H9 (cell line): ENCODE measurements at regions not wholly inside any gene's neighbourhood (a gene's known extent, or its start where the extent isn't known, plus 50 kb on each side); places are given as distances from the start of the nearest gene placed in this dataset.

Experiments used
- DNase-seq: peaks from one replicate; pipeline ENCODE4 v3.0.0-alpha.2; 2017
- H2AFZ ChIP-seq: one replicate; pipeline ENCODE4 v1.6.1; 2013; ENCODE audit warnings: mild to moderate bottlenecking, low read length, control low read depth, moderate library complexity
- H2AK5ac ChIP-seq: 2 replicates; pipeline ENCODE4 v1.6.1; 2013; ENCODE audit warnings: low read length, control low read depth, mixed read lengths; ENCODE audit not compliant: insufficient read length
- H2BK120ac ChIP-seq: one replicate; pipeline ENCODE4 v1.6.1; 2013; ENCODE audit warnings: low read depth, mild to moderate bottlenecking, low read length, control low read depth, inconsistent platforms; ENCODE audit not compliant: poor library complexity, severe bottlenecking
- H2BK12ac ChIP-seq: 2 replicates; pipeline ENCODE4 v1.6.1; 2013; ENCODE audit warnings: low read length, control low read depth, mixed read lengths, low read depth; ENCODE audit not compliant: insufficient read length
- H2BK15ac ChIP-seq: 2 replicates; pipeline ENCODE4 v1.6.1; 2013; ENCODE audit warnings: low read depth, low read length, control low read depth
- H2BK20ac ChIP-seq: one replicate; pipeline ENCODE4 v1.6.1; 2013; ENCODE audit warnings: low read depth, mild to moderate bottlenecking, low read length, control low read depth, inconsistent platforms; ENCODE audit not compliant: poor library complexity, severe bottlenecking
- H2BK5ac ChIP-seq: 2 replicates; pipeline ENCODE4 v1.6.1; 2013; ENCODE audit warnings: low read length, control low read depth, mixed read lengths; ENCODE audit not compliant: insufficient read length
- H3K14ac ChIP-seq: 2 replicates; pipeline ENCODE4 v1.6.1; 2013; ENCODE audit warnings: low read length, control low read depth; ENCODE audit not compliant: insufficient read depth
- H3K18ac ChIP-seq: 2 replicates; pipeline ENCODE4 v1.6.1; 2013; ENCODE audit warnings: low read depth, mild to moderate bottlenecking, mixed read lengths, low read length, control low read depth; ENCODE audit not compliant: insufficient read length
- H3K23ac ChIP-seq: 2 replicates; pipeline ENCODE4 v1.6.1; 2013; ENCODE audit warnings: low read length, control low read depth, mixed read lengths, low read depth; ENCODE audit not compliant: insufficient read length
- H3K23me2 ChIP-seq: 2 replicates; pipeline ENCODE4 v1.6.1; 2013; ENCODE audit warnings: low read depth, mild to moderate bottlenecking, mixed read lengths, low read length, control low read depth; ENCODE audit not compliant: insufficient read length, poor library complexity, severe bottlenecking
- H3K27ac ChIP-seq: 2 replicates; pipeline ENCODE4 v1.5.1; 2013; ENCODE audit warnings: low read length, control low read depth, mixed read lengths, low read depth; ENCODE audit not compliant: insufficient read length
- H3K27me3 ChIP-seq: 2 replicates; pipeline ENCODE4 v1.6.1; 2013; ENCODE audit warnings: low read length, control low read depth, inconsistent platforms; ENCODE audit not compliant: insufficient read depth
- H3K4ac ChIP-seq: 2 replicates; pipeline ENCODE4 v1.6.1; 2013; ENCODE audit warnings: low read depth, mild to moderate bottlenecking, control low read depth, inconsistent platforms, low read length, moderate library complexity
- H3K4me1 ChIP-seq: 2 replicates; pipeline ENCODE4 v1.6.1; 2013; ENCODE audit warnings: low read length, control low read depth, inconsistent platforms; ENCODE audit not compliant: insufficient read depth
- H3K4me2 ChIP-seq: 2 replicates; pipeline ENCODE4 v1.6.1; 2013; ENCODE audit warnings: low read length, control low read depth, mixed read lengths; ENCODE audit not compliant: insufficient read length, insufficient read depth
- H3K56ac ChIP-seq: 2 replicates; pipeline ENCODE4 v1.6.1; 2013; ENCODE audit warnings: low read depth, mild to moderate bottlenecking, mixed read lengths, low read length, control low read depth; ENCODE audit not compliant: insufficient read length
- H3K79me1 ChIP-seq: 2 replicates; pipeline ENCODE4 v1.6.1; 2013; ENCODE audit warnings: low read depth, mild to moderate bottlenecking, moderate library complexity, low read length, control low read depth, inconsistent platforms; ENCODE audit not compliant: insufficient read depth, poor library complexity, severe bottlenecking
- H3K79me2 ChIP-seq: 2 replicates; pipeline ENCODE4 v1.6.1; 2013; ENCODE audit warnings: low read length, control low read depth, inconsistent platforms; ENCODE audit not compliant: insufficient read depth
- H3K9ac ChIP-seq: 2 replicates; pipeline ENCODE4 v1.6.1; 2013; ENCODE audit warnings: low read length, control low read depth, mixed read lengths; ENCODE audit not compliant: insufficient read length; ENCODE audit errors: extremely low read depth
- H3K9me3 ChIP-seq: one replicate; pipeline ENCODE4 v1.6.1; 2013; ENCODE audit warnings: low read depth, low read length, inconsistent platforms; ENCODE audit not compliant: control insufficient read depth
- H3T11ph ChIP-seq: one replicate; pipeline ENCODE4 v1.6.1; 2013; ENCODE audit warnings: mild to moderate bottlenecking, low read length, control low read depth, inconsistent platforms
- H4K20me1 ChIP-seq: one replicate; pipeline ENCODE4 v1.6.1; 2013; ENCODE audit not compliant: control insufficient read depth, insufficient read length, insufficient read depth
- H4K5ac ChIP-seq: 2 replicates; pipeline ENCODE4 v1.6.1; 2013; ENCODE audit warnings: low read depth, mild to moderate bottlenecking, mixed read lengths, low read length, control low read depth; ENCODE audit not compliant: insufficient read length
- H4K8ac ChIP-seq: replicated peaks from 2 replicates; pipeline ENCODE4 v1.6.1; 2013; ENCODE audit warnings: low read length, control low read depth, mixed read lengths, low read depth; ENCODE audit not compliant: insufficient read length
- H4K91ac ChIP-seq: 2 replicates; pipeline ENCODE4 v1.6.1; 2013; ENCODE audit warnings: low read depth, mild to moderate bottlenecking, moderate library complexity, mixed read lengths, low read length, control low read depth; ENCODE audit not compliant: insufficient read length
- H3K27ac Mint-ChIP-seq, 3 experiments: 2 replicates in 2 of 3; 3 replicates in 1 of 3; pipeline ENCODE4 v1.8.0; 2020 to 2021; ENCODE audit warnings: mixed read lengths in 3 of 3, mild to moderate bottlenecking in 1 of 3, moderate library complexity in 1 of 3
- H3K27me3 Mint-ChIP-seq: 2 replicates; pipeline ENCODE4 v1.8.0; 2021; ENCODE audit warnings: low read depth, mild to moderate bottlenecking, moderate library complexity, mixed read lengths
- H3K36me3 Mint-ChIP-seq, 3 experiments: 2 replicates in 2 of 3; 3 replicates in 1 of 3; pipeline ENCODE4 v1.8.0; 2020 to 2021; ENCODE audit warnings: low read depth in 3 of 3, mixed read lengths in 3 of 3; ENCODE audit not compliant: insufficient read depth in 1 of 3
- H3K4me1 Mint-ChIP-seq, 2 experiments: 2 replicates each; pipeline ENCODE4 v1.8.0; 2020; ENCODE audit warnings: mixed read lengths in 2 of 2
- H3K4me3 Mint-ChIP-seq, 2 experiments: 2 replicates in 1 of 2; 3 replicates in 1 of 2; pipeline ENCODE4 v1.8.0; 2020 to 2021; ENCODE audit warnings: mild to moderate bottlenecking in 2 of 2, mixed read lengths in 2 of 2, moderate library complexity in 1 of 2
- H3K9me3 Mint-ChIP-seq, 2 experiments: 2 replicates in 1 of 2; 3 replicates in 1 of 2; pipeline ENCODE4 v1.8.0; 2020; ENCODE audit warnings: mild to moderate bottlenecking in 2 of 2, mixed read lengths in 2 of 2, moderate library complexity in 1 of 2
- WGBS: extraction: QIAGEN DNeasy Blood & Tissue Kit; methylation state at CpG from one replicate; pipeline ENCODE4 v1.1.7; 2013; ENCODE audit warnings: missing lambda C conversion rate, low lambda C conversion rate, mixed read lengths; ENCODE audit not compliant: insufficient read length; ENCODE audit errors: extremely low coverage; 5-methylcytosine and 5-hydroxymethylcytosine counted together
- TF ChIP-seq, protein P1 (sequence below): fragments of 200-600 bp; sonication (generic); conservative IDR thresholded peaks from 3 replicates; pipeline ENCODE4 v1.8.0; 2021; ENCODE audit warnings: antibody characterized with exemption, mild to moderate bottlenecking

- TF ChIP-seq, protein P1, sequence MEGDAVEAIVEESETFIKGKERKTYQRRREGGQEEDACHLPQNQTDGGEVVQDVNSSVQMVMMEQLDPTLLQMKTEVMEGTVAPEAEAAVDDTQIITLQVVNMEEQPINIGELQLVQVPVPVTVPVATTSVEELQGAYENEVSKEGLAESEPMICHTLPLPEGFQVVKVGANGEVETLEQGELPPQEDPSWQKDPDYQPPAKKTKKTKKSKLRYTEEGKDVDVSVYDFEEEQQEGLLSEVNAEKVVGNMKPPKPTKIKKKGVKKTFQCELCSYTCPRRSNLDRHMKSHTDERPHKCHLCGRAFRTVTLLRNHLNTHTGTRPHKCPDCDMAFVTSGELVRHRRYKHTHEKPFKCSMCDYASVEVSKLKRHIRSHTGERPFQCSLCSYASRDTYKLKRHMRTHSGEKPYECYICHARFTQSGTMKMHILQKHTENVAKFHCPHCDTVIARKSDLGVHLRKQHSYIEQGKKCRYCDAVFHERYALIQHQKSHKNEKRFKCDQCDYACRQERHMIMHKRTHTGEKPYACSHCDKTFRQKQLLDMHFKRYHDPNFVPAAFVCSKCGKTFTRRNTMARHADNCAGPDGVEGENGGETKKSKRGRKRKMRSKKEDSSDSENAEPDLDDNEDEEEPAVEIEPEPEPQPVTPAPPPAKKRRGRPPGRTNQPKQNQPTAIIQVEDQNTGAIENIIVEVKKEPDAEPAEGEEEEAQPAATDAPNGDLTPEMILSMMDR = no peak
- Histone ChIP-seq H3K23me2 (no peaks in the 10 kb centered on the region), H2AFZ (no peak overlapping the region), H4K5ac (no peak overlapping the region), H3K27me3 (no peaks in the 10 kb centered on the region), H4K8ac (no peak overlapping the region), H3K79me1 (no peaks in the 10 kb centered on the region), H3K56ac (no peak overlapping the region), H4K20me1 (no peaks in the 10 kb centered on the region), H3K9ac (no peak overlapping the region), H3K18ac (no peak overlapping the region), H2AK5ac (no peak overlapping the region), H2BK12ac (no peak overlapping the region), H3K4me2 (no peak overlapping the region), H3K23ac (no peak overlapping the region), H3K14ac (no peak overlapping the region), H2BK15ac (no peak overlapping the region), H2BK20ac (no peak overlapping the region), H2BK5ac (no peak overlapping the region), H3K27ac (no peak overlapping the region), H3K79me2 (no peaks in the 10 kb centered on the region), H3K4ac (no peak overlapping the region), H3T11ph (no peak overlapping the region), H3K4me1 (no peaks in the 10 kb centered on the region), H3K9me3 (no peaks in the 10 kb centered on the region), H2BK120ac (no peak overlapping the region), H4K91ac (no peak overlapping the region)
- Mint-ChIP-seq H3K4me3 (no peak overlapping the region), H3K27me3 (no peaks in the 10 kb centered on the region), H3K9me3 (no peaks in the 10 kb centered on the region), H3K4me1 (no peaks in the 10 kb centered on the region), H3K27ac (no peak overlapping the region), H3K36me3 (no peaks in the 10 kb centered on the region)
- WGBS = no CpG with 5 or more reads among the region's 4 CpGs
- DNase-seq = no peak
These were observed 971.1 kb upstream of the HS3ST1 start for GRCh38 chr4:12399781-12400180.
